ENCODE measurements at regions not wholly inside any gene's neighbourhood (a gene's known extent, or its start where the extent isn't known, plus 50 kb on each side); places are given as distances from the start of the nearest gene placed in this dataset.

GRCh38 chr4:63460075-63460474 is 949.2 kb downstream of the TECRL start:
- FAIRE-seq: no peak

GRCh38 chr4:63459329-63459728 is 949.9 kb downstream of the TECRL start:
- no peak for FAIRE-seq

GRCh38 chr4:63458010-63458409 is 951.2 kb downstream of the TECRL start:
- no peak for FAIRE-seq

GRCh38 chr4:63440236-63440635 is 969.0 kb downstream of the TECRL start:
- FAIRE-seq: no peak

- no peak for FAIRE-seq
Observed at GRCh38 chr4:63430105-63430504, 979.1 kb downstream of the TECRL start.

GRCh38 chr4:63396269-63396668 is 1013.0 kb downstream of the TECRL start:
- FAIRE-seq: no peak

- no peak for FAIRE-seq
Observed at GRCh38 chr4:63393544-63393943, 1015.7 kb downstream of the TECRL start.

- FAIRE-seq: no peak
Observed at GRCh38 chr4:63379750-63380522, 1029.3 kb downstream of the TECRL start.

- no peak for FAIRE-seq
Observed at GRCh38 chr4:63371001-63371400, 1038.2 kb downstream of the TECRL start.

- FAIRE-seq: no peak
Observed at GRCh38 chr4:63361628-63362027, 1047.6 kb downstream of the TECRL start.

GRCh38 chr4:63361066-63361465 is 1048.2 kb downstream of the TECRL start:
- FAIRE-seq: no peak

- no peak for FAIRE-seq
Observed at GRCh38 chr4:63349674-63350025, 1059.6 kb downstream of the TECRL start.

GRCh38 chr4:63348735-63349673 is 1060.2 kb downstream of the TECRL start:
- FAIRE-seq: no peak

GRCh38 chr4:63325140-63325539 is 1084.1 kb downstream of the TECRL start:
- no peak for FAIRE-seq

- FAIRE-seq: no peak
Observed at GRCh38 chr4:63316633-63317032, 1092.6 kb downstream of the TECRL start.

- FAIRE-seq: no peak
Observed at GRCh38 chr4:63315651-63316050, 1093.6 kb downstream of the TECRL start.

- FAIRE-seq: no peak
Observed at GRCh38 chr4:63308697-63309096, 1100.6 kb downstream of the TECRL start.

- no peak for FAIRE-seq
Observed at GRCh38 chr4:63302792-63303191, 1106.5 kb downstream of the TECRL start.

GRCh38 chr4:63302078-63302477 is 1107.2 kb downstream of the TECRL start:
- FAIRE-seq: no peak

- FAIRE-seq: no peak
Observed at GRCh38 chr4:63296773-63297172, 1112.5 kb downstream of the TECRL start.

- no peak for FAIRE-seq
Observed at GRCh38 chr4:63275491-63275890, 1133.8 kb downstream of the TECRL start.

- FAIRE-seq: no peak
Observed at GRCh38 chr4:63269156-63269555, 1140.1 kb downstream of the TECRL start.

- no peak for FAIRE-seq
Observed at GRCh38 chr4:63233671-63234070, 1175.6 kb downstream of the TECRL start.

- no peak for FAIRE-seq
Observed at GRCh38 chr4:63232058-63232457, 1177.2 kb downstream of the TECRL start.
